Stomach smooth muscle (tissue), 2 donors: ENCODE measurements at regions not wholly inside any gene's neighbourhood (a gene's known extent, or its start where the extent isn't known, plus 50 kb on each side); places are given as distances from the start of the nearest gene placed in this dataset.

Experiments used
- H3K27ac ChIP-seq: one replicate; pipeline ENCODE4 v1.7.0; 2013; ENCODE audit warnings: mild to moderate bottlenecking, low read length, inconsistent platforms
- H3K27me3 ChIP-seq, 2 donors: one replicate each; pipeline ENCODE4 v1.7.0; 2013; ENCODE audit warnings: low read length in 2 of 2; ENCODE audit not compliant: insufficient read depth in 2 of 2, control insufficient read depth in 1 of 2
- H3K36me3 ChIP-seq, 2 donors: one replicate each; pipeline ENCODE4 v1.7.0; 2013; ENCODE audit warnings: low read length in 2 of 2; ENCODE audit not compliant: control insufficient read depth in 2 of 2, insufficient read depth in 2 of 2
- H3K4me1 ChIP-seq: one replicate; pipeline ENCODE4 v1.7.0; 2013; ENCODE audit warnings: low read length; ENCODE audit not compliant: control insufficient read depth, insufficient read depth
- H3K4me3 ChIP-seq, 2 donors: one replicate each; pipeline ENCODE4 v1.7.0; 2013; ENCODE audit warnings: low read length in 2 of 2
- H3K9ac ChIP-seq, 2 donors: one replicate each; pipeline ENCODE4 v1.7.0; 2013; ENCODE audit warnings: low read length in 2 of 2, mild to moderate bottlenecking in 1 of 2
- H3K9me3 ChIP-seq, 2 donors: one replicate each; pipeline ENCODE4 v1.7.0; 2013; ENCODE audit warnings: low read length in 2 of 2; ENCODE audit not compliant: control insufficient read depth in 2 of 2
- donor health status: healthy.
- donor health status: Pancreatic carcinoma.

GRCh38 chr5:6822556-6823343, 109.5 kb downstream of the TENT4A start:
- Histone ChIP-seq H3K4me3 (no peak overlapping the region), H3K4me1 (no peaks in the 10 kb centered on the region), H3K27me3 (peaks cover 0 to 12% of the 10 kb centered on the region in 2 donors), H3K9me3 (no peaks in the 10 kb centered on the region), H3K27ac (no peak overlapping the region), H3K9ac (no peak overlapping the region), H3K36me3 (no peaks in the 10 kb centered on the region)

- H3K27ac ChIP-seq = no peak overlapping the region
- no peaks in the 10 kb centered on the region for H3K4me1 ChIP-seq
- no peaks in the 10 kb centered on the region for H3K36me3 ChIP-seq
- no peaks in the 10 kb centered on the region for H3K9me3 ChIP-seq
- no peak overlapping the region for H3K4me3 ChIP-seq
- no peak overlapping the region for H3K9ac ChIP-seq
- H3K27me3 ChIP-seq = peaks cover 0 to 5% of the 10 kb centered on the region in 2 donors
Observed at GRCh38 chr5:6823996-6824395, 110.8 kb downstream of the TENT4A start.

- Histone ChIP-seq H3K4me1 (no peaks in the 10 kb centered on the region), H3K27me3 (peaks cover 0 to 5% of the 10 kb centered on the region in 2 donors), H3K9ac (no peak overlapping the region), H3K4me3 (no peak overlapping the region), H3K36me3 (no peaks in the 10 kb centered on the region), H3K9me3 (no peaks in the 10 kb centered on the region), H3K27ac (no peak overlapping the region)
Observed at GRCh38 chr5:6825678-6826244, 112.5 kb downstream of the TENT4A start.

DNA sequence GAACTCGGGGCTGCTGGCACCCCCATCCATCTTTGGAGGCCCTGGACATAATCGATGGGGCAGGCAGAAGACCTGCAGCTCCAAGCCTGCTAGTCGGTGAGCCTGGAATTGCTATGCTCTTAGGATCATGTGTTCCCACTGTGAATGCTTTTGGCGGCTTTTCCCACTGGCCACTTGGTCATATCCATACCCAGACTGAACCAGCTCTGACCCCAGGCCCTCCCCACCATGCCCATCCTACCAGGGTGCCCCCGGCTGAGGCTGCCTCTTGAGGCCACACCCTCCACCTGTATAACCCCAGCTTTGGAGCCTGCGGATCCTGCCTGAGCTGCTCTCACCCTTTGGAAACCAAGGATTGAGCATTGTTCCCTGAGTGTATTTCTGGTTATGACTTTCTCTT, 113.5 kb downstream of the TENT4A start:
- Histone ChIP-seq H3K36me3 (no peaks in the 10 kb centered on the region), H3K4me1 (no peaks in the 10 kb centered on the region), H3K9ac (no peak overlapping the region), H3K27ac (no peak overlapping the region), H3K9me3 (no peaks in the 10 kb centered on the region), H3K27me3 (peaks cover 0 to 5% of the 10 kb centered on the region in 2 donors), H3K4me3 (no peak overlapping the region)

DNA sequence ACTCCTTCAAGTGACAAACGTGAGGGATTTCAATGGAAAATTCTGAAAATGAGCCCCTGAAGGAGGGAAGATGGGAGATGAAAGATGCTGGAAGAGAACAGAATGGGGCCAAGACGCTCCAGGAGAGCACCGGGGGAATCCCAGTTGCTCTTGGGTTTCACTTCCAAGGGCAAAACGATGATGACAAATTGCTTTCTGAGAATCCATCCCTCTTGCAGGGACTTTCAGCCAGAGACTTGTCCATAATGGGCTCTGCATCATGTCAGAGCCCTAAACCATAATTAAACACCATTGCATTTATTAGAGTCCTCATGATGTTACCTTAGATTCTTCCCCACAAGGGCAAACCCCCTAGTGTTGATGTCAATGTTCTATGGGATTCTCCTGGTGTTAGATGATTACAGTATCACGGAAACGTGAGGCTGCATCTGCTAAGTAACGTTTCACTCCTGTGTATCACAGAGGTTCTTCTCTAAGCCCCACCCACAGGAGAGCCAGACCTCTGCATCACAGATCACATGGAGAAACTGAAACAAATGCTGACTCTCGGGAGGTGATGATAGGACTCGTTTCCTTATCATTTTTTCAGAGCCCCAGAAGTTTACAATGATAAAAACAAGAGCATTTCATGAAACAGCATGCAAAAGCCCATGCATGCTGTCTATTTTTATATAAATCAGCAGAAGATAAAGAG, 114.4 kb downstream of the TENT4A start:
- Histone ChIP-seq H3K9ac (no peak overlapping the region), H3K36me3 (no peaks in the 10 kb centered on the region), H3K9me3 (no peaks in the 10 kb centered on the region), H3K27me3 (peaks cover 0 to 5% of the 10 kb centered on the region in 2 donors), H3K27ac (no peak overlapping the region), H3K4me3 (peak overlapping the region in 1 of 2 donors; percentile 36), H3K4me1 (no peaks in the 10 kb centered on the region)

DNA sequence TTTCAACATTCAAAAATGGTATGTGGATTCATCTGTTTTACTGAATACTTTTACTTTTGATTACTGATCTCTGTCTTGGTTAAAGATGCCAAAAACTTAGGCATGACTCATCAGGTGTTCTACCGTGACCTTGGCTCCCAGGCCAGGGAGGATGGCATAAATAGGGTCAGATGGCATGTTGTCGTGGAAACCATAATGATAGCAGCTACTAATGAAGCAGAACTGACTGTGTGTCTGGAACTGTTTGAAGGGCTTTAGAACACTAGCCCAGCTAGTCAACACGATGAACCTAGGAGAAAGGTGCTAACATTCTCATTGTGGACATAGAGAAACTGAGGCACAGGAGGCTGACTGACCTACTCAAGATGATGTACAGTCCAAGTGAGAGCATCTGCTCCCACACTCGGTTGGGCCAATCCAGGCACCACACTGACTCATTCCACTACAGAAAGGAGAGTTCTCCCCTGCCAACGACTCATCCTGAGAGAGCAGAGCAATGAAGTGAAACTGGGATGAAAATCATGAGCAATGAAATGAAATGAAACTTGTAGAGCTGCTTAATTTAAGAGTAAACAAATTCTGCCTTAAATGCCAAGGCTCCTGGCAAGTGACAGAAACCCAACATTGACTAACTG, 116.0 kb downstream of the TENT4A start:
- H3K27ac ChIP-seq = no peak overlapping the region
- no peak overlapping the region for H3K9ac ChIP-seq
- H3K27me3 ChIP-seq = peaks cover 0 to 2% of the 10 kb centered on the region in 2 donors
- H3K4me1 ChIP-seq = peaks cover 6% of the 10 kb centered on the region
- no peaks in the 10 kb centered on the region for H3K36me3 ChIP-seq
- H3K4me3 ChIP-seq = no peak overlapping the region
- no peaks in the 10 kb centered on the region for H3K9me3 ChIP-seq

DNA sequence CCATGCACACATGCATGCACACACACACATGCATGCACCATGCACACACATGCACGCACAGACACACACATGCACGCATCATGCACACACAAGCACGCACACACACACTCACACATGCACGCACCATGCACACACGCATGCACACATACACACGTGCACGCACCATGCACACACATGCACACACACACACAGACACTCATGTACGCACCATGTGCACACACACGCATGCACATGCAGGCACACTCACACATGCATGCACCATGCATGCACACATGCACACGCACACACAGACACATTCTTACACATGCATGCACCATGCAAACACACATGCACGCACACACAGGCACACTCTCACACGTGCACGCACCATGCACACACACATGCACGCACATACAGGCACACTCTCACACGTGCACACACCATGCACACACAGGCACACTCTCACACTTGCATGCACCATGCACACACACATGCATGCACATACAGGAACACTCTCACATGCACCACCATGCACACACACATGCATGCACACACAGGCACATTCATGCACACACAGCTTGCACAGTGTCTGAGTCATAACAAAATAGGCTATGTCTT, 117.5 kb downstream of the TENT4A start:
- no peak overlapping the region for H3K4me3 ChIP-seq
- H3K36me3 ChIP-seq = no peaks in the 10 kb centered on the region
- peaks cover 0 to 2% of the 10 kb centered on the region in 2 donors for H3K27me3 ChIP-seq
- H3K9ac ChIP-seq = no peak overlapping the region
- H3K9me3 ChIP-seq = no peaks in the 10 kb centered on the region
- H3K4me1 ChIP-seq = peaks cover 6% of the 10 kb centered on the region
- no peak overlapping the region for H3K27ac ChIP-seq

- Histone ChIP-seq H3K9ac (no peak overlapping the region), H3K4me1 (peaks cover 6% of the 10 kb centered on the region), H3K27ac (no peak overlapping the region), H3K9me3 (no peaks in the 10 kb centered on the region), H3K4me3 (no peak overlapping the region), H3K27me3 (no peaks in the 10 kb centered on the region), H3K36me3 (no peaks in the 10 kb centered on the region)
Observed at GRCh38 chr5:6831678-6832671, 118.7 kb downstream of the TENT4A start.

GRCh38 chr5:6832994-6833393, 119.8 kb downstream of the TENT4A start:
- Histone ChIP-seq H3K4me3 (no peak overlapping the region), H3K27me3 (no peaks in the 10 kb centered on the region), H3K4me1 (peaks cover 6% of the 10 kb centered on the region), H3K36me3 (no peaks in the 10 kb centered on the region), H3K27ac (no peak overlapping the region), H3K9ac (no peak overlapping the region), H3K9me3 (no peaks in the 10 kb centered on the region)
